HCT116 (cell line): ENCODE measurements at regions not wholly inside any gene's neighbourhood (a gene's known extent, or its start where the extent isn't known, plus 50 kb on each side); places are given as distances from the start of the nearest gene placed in this dataset.

Source experiments
- EZH2phosphoT487 ChIP-seq: fragments of 200-600 bp; IDR thresholded peaks from 2 replicates; pipeline ENCODE4 v1.6.1; 2018; ENCODE audit warnings: antibody characterized with exemption, borderline replicate concordance
- JUND ChIP-seq: IDR thresholded peaks from 2 replicates; pipeline ENCODE4 v1.6.1; 2012
- MAX ChIP-seq: IDR thresholded peaks from 2 replicates; pipeline ENCODE4 v1.6.1; 2012
- POLR2A ChIP-seq: IDR thresholded peaks from 2 replicates; pipeline ENCODE4 v1.7.0; 2011; ENCODE audit warnings: borderline replicate concordance; ENCODE audit not compliant: insufficient read depth, insufficient read length; ENCODE audit errors: extremely low read depth
- SIN3A ChIP-seq: IDR thresholded peaks from 2 replicates; pipeline ENCODE4 v1.6.1; 2012; ENCODE audit warnings: low read depth
- SRF ChIP-seq: IDR thresholded peaks from 2 replicates; pipeline ENCODE4 v1.6.1; 2012; ENCODE audit warnings: low read depth
- TCF7L2 ChIP-seq: IDR thresholded peaks from 2 replicates; pipeline ENCODE4 v1.7.0; 2011; ENCODE audit warnings: borderline replicate concordance, inconsistent platforms; ENCODE audit not compliant: insufficient read depth, insufficient read length; ENCODE audit errors: extremely low read depth
- YY1 ChIP-seq: IDR thresholded peaks from 2 replicates; pipeline ENCODE4 v1.6.1; 2011; ENCODE audit warnings: low read length, low read depth, moderate library complexity, mild to moderate bottlenecking; ENCODE audit not compliant: insufficient replicate concordance; ENCODE audit errors: extremely low read depth
- ZFX ChIP-seq: fragments of 450-650 bp; IDR thresholded peaks from 2 replicates; pipeline ENCODE4 v1.6.1; 2017
- TF ChIP-seq, protein P1 (sequence below), 3 experiments: fragments of 200-600 bp in 1 of 3; sonication (generic) in 1 of 3; IDR thresholded peaks in 2 of 3; conservative IDR thresholded peaks in 1 of 3; 2 replicates each; pipeline ENCODE4 v1.5.1; 2012 to 2017; ENCODE audit warnings: low read depth in 2 of 3, low read length in 2 of 3, antibody characterized with exemption in 1 of 3, borderline replicate concordance in 1 of 3, control low read depth in 1 of 3, mild to moderate bottlenecking in 1 of 3, mixed read lengths in 1 of 3, mixed run types in 1 of 3, moderate library complexity in 1 of 3; ENCODE audit not compliant: insufficient read depth in 1 of 3
- TF ChIP-seq, protein P2 (sequence below): IDR thresholded peaks from 2 replicates; pipeline ENCODE4 v1.6.1; 2012

GRCh38 chr7:115701141-115701540 lies 329.4 kb downstream of the TFEC start:
- TF ChIP-seq YY1 = no peak
- no peak for TF ChIP-seq SRF
- TF ChIP-seq SIN3A = no peak
- no peak for TF ChIP-seq EZH2phosphoT487
- TF ChIP-seq POLR2A = no peak
- TF ChIP-seq, protein P1, sequence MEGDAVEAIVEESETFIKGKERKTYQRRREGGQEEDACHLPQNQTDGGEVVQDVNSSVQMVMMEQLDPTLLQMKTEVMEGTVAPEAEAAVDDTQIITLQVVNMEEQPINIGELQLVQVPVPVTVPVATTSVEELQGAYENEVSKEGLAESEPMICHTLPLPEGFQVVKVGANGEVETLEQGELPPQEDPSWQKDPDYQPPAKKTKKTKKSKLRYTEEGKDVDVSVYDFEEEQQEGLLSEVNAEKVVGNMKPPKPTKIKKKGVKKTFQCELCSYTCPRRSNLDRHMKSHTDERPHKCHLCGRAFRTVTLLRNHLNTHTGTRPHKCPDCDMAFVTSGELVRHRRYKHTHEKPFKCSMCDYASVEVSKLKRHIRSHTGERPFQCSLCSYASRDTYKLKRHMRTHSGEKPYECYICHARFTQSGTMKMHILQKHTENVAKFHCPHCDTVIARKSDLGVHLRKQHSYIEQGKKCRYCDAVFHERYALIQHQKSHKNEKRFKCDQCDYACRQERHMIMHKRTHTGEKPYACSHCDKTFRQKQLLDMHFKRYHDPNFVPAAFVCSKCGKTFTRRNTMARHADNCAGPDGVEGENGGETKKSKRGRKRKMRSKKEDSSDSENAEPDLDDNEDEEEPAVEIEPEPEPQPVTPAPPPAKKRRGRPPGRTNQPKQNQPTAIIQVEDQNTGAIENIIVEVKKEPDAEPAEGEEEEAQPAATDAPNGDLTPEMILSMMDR (IDR thresholded peaks at IDR 0.05 in 2 of 3, conservative IDR thresholded peaks at IDR 0.05 in 1 of 3; ENCODE audit: borderline replicate concordance in 1 of 3, insufficient read depth in 1 of 3, low read depth in 2 of 3, low read length in 2 of 3) = no peak
- no peak for TF ChIP-seq MAX
- TF ChIP-seq JUND = no peak
- TF ChIP-seq, protein P2, sequence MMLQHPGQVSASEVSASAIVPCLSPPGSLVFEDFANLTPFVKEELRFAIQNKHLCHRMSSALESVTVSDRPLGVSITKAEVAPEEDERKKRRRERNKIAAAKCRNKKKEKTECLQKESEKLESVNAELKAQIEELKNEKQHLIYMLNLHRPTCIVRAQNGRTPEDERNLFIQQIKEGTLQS = no peak
- no peak for TF ChIP-seq TCF7L2
- no peak for TF ChIP-seq ZFX
